Skin epidermis (tissue), 12 donors: ENCODE measurements at regions not wholly inside any gene's neighbourhood (a gene's known extent, or its start where the extent isn't known, plus 50 kb on each side); places are given as distances from the start of the nearest gene placed in this dataset.

ENCODE experiments used
- H3K27ac ChIP-seq, 21 experiments: fragments of 200-600 bp; sonication (generic) in 11 of 21; one replicate each; pipeline ENCODE4 v1.5.0; 2020; ENCODE audit warnings: mild to moderate bottlenecking in 3 of 21, inconsistent platforms in 2 of 21, moderate library complexity in 2 of 21
- H3K4me3 ChIP-seq, 7 experiments: fragments of 200-600 bp; sonication (generic) in 2 of 7; one replicate each; pipeline ENCODE4 v1.5.0; 2020; ENCODE audit warnings: inconsistent platforms in 2 of 7, mild to moderate bottlenecking in 2 of 7, moderate library complexity in 1 of 7

DNA sequence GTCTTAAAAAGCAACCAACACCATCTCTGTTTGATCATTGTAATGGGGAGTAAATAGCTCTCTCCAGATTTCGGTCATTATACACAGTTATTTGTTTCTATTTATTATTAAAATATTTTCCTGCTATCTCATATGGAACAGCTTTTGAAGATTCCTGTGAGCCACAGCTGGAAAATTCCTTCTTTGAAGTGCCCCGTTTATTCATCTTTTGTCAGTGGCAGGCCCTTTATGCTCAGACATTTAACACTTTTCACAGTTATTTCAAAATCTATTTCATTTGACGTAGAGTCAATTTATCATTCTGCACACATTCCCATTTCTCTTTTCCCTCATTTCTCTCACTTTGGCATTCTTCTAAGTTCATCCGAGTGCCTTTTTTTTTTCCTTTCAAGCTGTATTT is 245.9 kb upstream of the ELAC2 start:
- Histone ChIP-seq H3K27ac (no peak overlapping the region), H3K4me3 (no peak overlapping the region)

DNA sequence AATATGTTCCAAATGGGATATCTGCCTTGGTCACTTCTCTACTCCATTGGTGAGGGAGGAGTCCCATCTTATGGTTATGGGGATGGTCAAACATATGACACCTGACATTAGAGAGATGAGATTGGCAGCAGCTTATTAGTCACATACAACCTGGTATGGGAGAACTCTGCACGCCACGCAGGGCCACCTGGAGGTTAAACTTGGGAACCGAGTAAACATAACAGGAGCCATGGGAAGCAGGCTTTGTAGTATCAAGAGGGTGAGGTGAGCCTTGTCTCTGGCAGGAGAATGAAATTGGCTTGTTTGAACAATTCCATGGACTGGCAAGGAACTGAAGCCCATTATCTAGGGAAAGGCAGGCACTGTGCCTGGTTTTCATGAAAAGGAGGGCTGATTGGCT is 238.7 kb upstream of the ELAC2 start:
- H3K4me3 ChIP-seq = no peak overlapping the region
- H3K27ac ChIP-seq = no peak overlapping the region

DNA sequence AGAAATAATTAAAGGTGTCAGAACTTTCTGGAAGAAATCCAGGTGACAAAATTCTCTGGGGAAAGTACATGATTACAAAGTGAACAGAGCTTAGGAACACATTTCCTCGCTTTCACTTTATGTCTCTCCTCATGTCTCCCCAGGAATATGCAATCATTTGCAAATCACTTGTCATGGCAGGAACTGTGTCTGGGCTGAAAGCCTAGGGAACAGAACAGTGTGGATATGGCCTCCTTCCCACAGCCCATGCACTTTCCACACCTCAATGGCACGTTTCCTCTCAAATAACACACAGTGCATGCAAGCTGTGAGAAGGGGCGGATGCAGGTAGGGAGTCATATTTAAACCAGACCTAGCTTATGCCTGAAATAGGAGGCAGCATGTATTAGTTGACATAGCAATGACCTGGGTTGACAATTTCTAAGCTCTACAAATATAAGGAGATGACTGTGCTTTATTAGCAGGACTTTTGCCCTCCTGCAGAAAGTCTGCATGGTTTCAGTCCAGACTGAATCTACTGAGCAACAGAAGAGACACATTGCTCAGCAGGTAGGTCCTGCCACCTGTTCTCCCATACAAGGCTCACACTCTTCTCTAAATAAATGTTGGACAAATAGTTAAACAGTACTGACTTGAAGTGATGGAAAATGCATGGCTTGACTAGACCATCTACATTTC is 236.0 kb upstream of the ELAC2 start:
- no peak overlapping the region for H3K4me3 ChIP-seq
- no peak overlapping the region for H3K27ac ChIP-seq

DNA sequence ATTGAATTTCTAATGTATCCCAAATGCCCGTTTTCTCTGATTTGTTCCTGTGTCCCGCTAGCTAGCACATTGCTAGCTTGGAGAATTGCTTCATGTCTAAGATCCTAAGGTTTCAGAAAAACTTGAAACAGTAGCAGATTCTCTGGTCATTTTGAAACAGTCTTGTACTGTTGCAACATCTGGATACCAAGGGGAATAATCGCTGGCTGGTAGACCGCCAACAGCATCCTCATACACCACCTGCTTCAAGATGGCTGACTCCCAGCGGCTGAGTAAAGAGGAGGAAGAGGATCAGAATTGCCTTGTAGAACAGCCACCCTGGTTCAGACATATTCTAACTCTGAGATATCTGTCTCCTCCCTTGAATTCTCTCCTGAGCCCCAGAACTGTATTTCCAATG is 226.7 kb upstream of the ELAC2 start:
- Histone ChIP-seq H3K4me3 (no peak overlapping the region), H3K27ac (no peak overlapping the region)

DNA sequence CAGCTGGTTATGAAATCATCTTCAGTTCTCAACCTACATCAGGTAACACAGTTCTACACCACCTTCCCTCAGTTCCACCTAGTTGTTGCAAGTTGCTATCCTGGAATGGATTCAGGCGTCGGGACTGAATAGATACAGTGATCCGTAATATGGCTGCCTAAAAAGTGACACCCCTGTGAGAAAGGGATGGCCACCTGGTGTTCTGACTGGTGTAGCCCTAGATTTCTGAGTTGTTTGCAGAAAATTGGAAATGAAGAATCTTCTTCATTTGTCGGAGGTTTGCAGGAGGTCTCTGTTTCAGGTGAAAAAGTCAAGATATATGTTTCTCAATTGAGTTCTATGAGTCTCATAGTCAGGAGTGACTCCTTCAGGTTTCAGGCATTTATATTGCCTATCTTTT is 225.8 kb upstream of the ELAC2 start:
- Histone ChIP-seq H3K27ac (no peak overlapping the region), H3K4me3 (no peak overlapping the region)

DNA sequence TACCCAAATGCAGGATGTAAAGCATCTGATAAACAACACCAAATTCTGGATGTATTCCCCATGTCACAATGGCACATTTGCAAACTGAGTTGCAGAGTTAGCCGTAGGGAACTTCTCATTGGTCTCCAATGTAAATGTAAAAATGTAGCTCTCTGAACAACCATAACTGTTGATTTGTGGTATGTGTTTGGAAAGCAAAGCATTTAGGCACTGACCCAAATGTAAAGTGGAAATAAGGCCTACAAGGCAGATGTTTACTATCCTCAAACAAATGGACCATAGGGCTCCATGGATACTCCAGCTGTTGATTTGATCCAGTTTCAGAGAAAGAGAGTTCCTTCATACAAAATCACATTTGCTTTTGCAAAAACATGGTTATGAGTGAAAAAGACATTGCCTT is 223.0 kb upstream of the ELAC2 start:
- no peak overlapping the region for H3K27ac ChIP-seq
- H3K4me3 ChIP-seq = no peak overlapping the region

DNA sequence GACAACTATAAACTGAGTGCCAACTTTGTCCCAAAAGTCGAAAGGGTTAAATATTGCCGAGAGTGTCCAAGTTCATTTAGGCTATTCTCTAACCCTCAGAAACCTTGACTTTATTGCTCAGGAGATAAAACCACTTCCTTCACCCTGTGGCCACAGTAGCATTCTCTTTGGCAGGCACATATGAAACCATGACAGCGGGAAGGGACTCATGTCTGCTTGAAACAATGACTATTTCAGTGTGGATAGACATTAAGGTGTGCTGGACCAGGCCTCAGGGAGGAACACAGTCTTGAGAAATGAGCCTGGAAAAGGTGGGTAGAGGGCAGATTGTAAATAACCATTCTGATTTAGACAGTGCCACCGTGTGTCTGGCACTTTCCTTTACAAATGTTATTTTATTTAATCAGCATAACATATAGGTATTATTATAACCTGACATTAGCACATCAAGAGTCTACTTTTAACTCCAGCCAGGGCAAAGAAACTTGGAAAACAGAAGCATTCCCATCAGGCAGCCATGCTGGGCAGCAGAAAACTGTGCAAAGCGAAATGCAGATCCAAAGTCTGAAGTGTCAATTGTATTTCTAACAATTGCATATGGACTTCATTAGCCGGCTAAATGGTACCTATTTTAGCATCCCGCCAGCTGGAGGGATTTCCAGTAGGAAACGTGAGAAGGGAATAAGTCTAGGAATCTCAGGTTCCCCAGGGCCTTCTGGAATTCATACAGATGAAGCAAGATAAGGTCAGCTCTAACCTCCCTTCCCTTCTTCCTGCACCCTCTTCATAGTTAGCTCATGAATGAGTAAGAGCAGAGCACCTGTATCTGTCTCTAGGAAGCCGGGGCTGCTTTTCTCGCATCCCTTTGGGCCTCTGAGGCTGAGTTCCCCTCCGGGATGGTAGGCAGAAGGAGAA is 212.8 kb upstream of the ELAC2 start:
- Histone ChIP-seq H3K27ac (no peak overlapping the region), H3K4me3 (no peak overlapping the region)

DNA sequence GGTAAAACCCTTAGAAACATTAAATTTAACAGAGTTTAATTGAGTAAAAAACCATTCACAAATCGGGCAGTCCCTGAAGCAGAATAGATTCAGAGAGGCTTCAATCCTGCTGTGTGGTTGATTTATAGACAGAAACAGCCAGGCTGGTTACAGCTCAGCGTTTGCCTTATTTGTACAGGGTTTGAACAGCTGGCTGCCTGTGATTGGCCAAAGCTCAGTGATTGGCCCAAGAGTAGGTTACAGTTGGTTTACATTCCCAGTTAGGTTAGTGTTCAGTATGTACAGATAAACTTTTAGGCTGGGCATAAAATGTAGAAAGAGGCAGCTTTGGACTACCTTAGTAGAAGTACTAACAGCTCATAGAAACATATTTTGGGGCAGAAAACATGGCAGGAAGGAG is 210.4 kb upstream of the ELAC2 start:
- Histone ChIP-seq H3K27ac (no peak overlapping the region), H3K4me3 (no peak overlapping the region)

DNA sequence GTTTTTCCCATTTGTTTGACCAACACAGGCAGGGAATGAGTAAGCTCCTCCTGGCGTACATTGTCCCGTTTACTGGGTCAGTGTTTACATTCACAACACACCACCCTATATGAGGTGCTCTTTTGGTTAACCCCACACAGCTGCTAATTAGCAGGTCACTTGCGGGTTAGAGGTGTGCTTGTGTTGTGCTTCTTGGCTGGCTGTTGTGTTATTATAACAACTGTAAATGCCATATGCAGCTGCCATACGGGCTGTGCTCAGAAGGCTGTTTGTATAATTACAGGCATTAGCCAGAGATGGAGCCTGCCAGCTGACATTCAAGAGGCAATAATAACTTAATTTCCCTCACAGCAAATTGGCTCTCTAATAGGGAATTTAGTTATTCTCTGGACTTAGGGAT is 205.1 kb upstream of the ELAC2 start:
- H3K27ac ChIP-seq = no peak overlapping the region
- no peak overlapping the region for H3K4me3 ChIP-seq

DNA sequence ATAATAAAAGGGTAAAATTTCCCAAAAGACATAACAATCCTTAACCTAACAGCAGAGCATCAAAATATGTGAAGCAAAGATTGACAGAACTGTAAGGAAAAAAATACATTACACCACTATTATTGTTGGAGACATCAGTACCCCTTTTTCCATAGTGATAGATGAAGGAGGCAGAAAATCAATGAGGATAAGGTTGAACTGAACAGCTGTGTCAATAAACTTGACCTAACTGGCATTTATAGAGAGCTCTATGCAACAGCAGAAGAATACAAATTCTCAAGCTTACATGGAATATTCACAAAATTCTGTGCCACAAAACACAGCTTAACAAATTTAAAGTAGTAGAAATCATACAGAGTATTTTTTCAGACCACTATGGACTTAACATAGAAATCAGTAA is 195.0 kb upstream of the ELAC2 start:
- H3K4me3 ChIP-seq = no peak overlapping the region
- H3K27ac ChIP-seq = no peak overlapping the region

DNA sequence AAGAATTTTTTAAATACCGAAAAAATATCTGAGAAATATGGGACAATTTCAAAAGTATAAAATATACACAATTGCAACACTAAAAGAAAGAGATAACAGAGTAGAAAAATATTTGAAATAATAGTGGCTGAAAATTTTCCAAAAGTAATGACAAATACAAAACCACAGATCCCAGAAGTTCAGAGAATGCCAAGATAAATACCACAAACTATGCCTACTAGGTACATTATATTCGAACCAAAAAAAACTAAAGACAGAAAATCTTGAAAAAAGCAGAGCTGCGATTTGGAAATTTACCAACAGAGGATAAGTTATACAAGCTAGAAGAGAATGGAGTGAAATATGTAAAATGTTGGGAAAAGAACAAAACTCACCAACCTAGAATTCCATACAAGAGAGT is 191.3 kb upstream of the ELAC2 start:
- Histone ChIP-seq H3K4me3 (no peak overlapping the region), H3K27ac (no peak overlapping the region)

DNA sequence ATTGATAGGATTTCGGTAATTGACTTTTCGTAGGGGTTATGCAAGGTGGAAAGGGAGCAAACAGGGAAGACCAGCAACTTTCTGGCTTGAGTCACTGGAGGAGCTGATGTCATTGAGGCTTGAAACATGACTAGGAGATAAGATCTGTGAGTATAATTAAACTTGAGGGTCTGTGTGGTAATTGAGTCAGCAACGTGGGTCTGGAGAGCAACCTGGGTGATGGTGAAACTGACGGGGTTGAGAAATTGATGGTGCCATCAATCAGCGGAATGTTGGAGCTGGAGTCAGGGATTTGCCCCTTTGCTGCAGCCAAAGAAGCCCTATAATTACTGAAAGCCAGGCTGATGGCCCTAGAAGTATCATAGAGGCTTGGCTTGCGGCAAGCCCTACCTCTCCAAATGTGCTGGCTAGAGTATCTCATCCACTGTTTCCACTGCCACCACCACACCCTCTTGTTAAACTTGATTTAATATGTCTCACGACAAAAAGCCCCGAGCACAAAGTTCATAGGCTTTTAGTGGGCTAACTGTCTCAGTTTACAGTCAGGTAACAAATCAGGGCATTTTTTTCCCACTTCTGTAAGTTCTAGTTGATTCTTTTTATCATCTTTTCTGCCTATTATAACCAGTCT is 186.9 kb upstream of the ELAC2 start:
- no peak overlapping the region for H3K27ac ChIP-seq
- no peak overlapping the region for H3K4me3 ChIP-seq

DNA sequence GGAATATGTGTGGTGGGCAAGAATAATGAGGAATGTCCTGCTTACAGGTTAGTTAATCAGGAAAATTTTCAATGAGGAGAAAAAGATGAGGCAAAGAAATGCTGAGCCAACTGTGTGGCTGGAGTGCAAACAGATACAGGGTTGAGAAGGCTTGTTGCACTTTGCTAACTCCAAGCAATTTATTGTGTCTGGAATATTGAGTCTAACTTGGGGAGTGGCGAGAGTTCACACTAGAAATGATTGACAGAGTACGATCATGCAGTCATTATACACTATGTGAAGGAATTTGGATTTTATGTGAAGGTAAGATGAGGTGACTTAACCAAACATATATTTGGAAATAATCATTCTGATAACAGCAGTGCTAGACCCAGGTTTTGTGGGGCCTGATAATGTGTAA is 185.0 kb upstream of the ELAC2 start:
- Histone ChIP-seq H3K27ac (no peak overlapping the region), H3K4me3 (no peak overlapping the region)

DNA sequence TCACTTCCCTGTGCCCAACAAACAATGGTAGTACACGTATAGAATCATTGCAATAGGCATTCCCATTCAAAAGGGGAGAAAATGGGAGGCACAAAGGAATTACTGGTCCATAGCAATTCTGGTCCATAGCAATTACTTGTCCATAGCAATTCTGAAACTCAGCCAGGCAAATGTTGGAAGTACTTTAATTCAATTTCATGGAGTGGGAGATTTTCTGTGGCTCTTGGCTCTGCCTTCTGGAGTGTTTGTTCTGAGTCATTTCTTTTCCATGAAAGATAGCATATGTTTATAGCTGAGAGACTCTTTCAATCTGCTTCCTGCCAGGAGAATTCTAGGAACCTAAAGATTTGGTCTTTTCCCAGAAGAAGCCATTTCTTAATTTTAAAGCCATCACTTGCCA is 182.8 kb upstream of the ELAC2 start:
- no peak overlapping the region for H3K4me3 ChIP-seq

DNA sequence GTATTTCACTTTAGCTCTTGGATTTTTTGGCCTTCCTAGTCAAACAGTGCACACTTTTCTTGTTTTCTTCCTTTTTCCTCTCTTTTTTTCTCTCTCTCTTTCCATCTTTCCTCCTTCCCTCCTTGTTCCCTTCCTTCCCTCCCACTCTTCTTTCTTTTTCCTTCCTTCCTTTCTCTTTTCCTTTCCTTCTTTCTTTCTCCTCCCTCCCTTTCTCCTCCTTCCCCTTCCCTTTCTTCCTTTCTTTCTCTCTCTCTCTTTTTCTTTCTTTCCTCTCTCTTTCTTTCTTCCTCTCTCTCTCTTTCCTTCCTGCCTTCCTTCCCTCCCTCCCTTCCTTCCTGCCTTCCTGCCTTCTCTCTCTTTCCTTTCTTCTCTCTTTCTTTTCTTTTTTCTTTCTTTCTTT is 181.6 kb upstream of the ELAC2 start:
- no peak overlapping the region for H3K4me3 ChIP-seq
- H3K27ac ChIP-seq = no peak overlapping the region

More for the DNA sequence above, 182.8 kb upstream of the ELAC2 start:
- H3K27ac ChIP-seq = no peak overlapping the region

DNA sequence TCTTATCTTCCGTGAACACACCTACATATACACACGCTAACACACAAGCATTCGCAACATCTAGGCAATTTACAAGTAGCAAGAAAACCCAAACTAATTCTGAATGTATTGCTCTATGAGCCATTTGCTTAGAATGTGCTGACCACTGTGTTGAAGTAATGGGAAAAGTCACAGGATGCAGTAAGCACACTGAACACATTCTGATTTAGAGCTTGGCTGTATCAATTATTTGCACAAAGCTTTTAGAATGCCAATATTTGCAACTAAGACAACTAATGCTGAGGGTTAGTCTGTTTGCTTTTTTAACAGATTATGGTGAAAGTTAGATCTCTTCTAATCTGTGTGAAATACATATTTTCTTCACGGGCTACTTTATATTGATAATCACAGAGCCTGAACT is 179.8 kb upstream of the ELAC2 start:
- no peak overlapping the region for H3K4me3 ChIP-seq

DNA sequence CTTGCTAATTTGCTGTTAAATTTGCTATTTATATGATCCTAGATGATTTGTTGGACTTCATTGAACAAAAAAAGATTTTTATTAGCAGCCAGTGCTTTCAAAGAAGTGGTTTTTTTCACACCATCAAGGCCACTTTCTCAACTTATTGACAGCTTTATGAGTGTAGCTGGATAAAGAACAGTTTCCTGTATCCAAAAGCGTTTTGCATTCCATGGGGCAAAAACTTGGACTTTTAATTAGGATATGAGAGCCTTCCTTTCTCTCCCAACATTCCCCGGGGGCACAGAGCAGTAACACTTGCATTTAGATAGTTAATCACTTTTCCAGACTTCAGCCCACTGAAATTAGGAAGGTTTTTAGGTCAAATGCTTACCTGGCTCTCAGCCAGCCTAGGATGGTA is 177.1 kb upstream of the ELAC2 start:
- Histone ChIP-seq H3K27ac (no peak overlapping the region), H3K4me3 (no peak overlapping the region)

More for the DNA sequence above, 179.8 kb upstream of the ELAC2 start:
- H3K27ac ChIP-seq = no peak overlapping the region

DNA sequence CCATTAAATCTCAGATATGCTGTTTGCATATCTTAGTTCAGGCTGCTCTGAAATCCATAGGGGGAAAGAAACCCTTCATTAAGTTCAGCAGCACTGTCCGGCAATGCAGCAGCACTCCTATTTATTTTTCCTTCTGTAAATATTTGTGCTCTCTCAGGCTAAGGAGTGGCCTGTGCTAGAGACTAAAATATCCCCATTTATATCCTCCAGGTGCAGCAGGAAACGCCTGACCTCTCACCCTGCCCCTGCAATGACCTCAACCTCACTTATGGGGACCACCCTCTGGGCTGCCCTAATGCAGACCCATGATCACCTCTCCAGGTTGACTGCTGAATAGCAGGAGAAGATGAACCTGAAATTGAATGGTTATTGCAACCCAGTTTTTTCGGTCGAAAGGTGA is 165.0 kb upstream of the ELAC2 start:
- no peak overlapping the region for H3K27ac ChIP-seq
- no peak overlapping the region for H3K4me3 ChIP-seq

DNA sequence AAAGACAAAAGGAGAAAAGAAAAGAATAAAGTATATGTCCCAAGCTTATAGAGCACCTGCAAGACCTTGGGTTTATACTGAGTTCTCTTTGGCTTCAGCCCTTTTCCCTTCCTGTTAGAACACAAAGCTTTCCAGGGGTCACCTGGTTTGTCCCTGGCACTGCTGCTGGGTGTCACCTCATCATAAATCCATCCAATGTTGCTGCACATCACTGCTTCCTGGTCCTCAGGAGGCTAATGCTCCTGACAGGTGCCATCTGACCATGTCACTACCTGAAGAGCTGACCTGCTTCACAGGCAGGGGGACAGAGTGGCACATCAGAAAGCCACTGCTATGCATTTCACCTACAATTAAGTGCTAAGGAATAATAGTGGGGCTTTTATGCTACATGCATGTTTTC is 164.6 kb upstream of the ELAC2 start:
- Histone ChIP-seq H3K4me3 (no peak overlapping the region), H3K27ac (no peak overlapping the region)

DNA sequence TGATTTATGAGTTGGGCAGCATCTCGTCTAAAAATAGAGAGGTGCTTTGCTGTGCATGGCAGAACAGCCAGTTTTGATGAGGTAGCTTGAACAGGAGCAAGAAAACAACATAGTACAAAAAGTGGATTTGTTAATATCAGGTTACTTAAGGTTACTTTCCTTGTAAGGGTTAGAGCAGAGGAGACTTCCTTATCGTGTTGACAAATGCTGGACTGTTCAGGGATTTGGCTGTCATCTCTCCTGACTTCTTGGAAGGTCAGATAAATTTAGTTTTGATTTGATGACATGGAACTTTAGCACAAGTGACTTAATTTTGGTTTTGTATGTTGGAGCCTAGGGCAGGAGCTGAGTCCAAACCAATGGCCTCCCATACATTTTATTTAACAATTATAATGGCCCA is 163.9 kb upstream of the ELAC2 start:
- Histone ChIP-seq H3K27ac (no peak overlapping the region), H3K4me3 (no peak overlapping the region)

DNA sequence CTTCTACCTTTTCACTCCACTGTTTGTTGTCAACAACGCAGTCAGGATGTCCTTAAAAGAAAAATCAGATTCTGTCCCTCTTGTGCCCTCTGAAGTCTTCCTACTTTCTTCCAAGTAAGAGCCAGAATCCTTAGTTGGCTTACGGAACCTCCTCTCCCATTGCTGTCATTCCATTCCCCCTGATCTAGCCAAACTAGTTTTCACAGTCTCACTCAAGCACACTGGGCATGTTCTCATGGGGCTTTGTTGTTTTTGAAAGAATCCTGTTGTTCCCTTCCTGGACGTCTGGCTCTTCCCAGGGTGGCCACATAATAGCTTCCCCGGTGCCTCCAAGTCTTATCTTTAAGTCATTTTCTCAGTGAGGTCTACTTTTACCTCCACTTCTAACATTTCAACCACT is 158.6 kb upstream of the ELAC2 start:
- Histone ChIP-seq H3K4me3 (no peak overlapping the region), H3K27ac (no peak overlapping the region)
